G401 (cell line): ENCODE measurements at regions not wholly inside any gene's neighbourhood (a gene's known extent, or its start where the extent isn't known, plus 50 kb on each side); places are given as distances from the start of the nearest gene placed in this dataset.
A peak's percentile ranks its signal among the peaks of the same experiment; 100 is the strongest.

Experiments used
- DNase-seq: peaks from one replicate; pipeline ENCODE4 v3.0.0-alpha.2; 2015; ENCODE audit warnings: low spot score
- in situ Hi-C: cut with HindIII; loops from 2 replicates; pipeline ENCODE4 v1.10.0; 2016; ENCODE audit warnings: low sequenced_read_pairs, mixed read lengths

DNA sequence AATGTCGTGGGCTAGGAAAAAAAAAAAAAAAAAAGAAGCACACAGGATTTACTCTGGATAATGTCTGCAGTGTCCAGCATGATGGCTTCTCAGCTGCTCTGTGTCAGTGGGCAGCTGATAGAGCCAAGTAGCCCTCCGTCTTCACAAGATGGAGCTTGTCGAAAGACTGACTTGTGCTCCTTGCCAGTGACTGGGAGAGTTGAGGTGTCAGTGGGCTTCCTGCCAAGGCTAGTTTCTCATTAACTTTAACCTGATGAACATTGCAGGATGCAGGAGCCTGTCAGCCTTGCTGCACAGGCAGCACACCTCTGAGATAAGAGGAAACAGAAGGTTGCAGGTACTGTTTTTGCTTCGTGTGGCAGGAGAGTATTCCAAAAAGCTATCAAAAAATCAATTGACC lies 171.4 kb upstream of the SGCD start:
- DNase-seq: no peak

DNA sequence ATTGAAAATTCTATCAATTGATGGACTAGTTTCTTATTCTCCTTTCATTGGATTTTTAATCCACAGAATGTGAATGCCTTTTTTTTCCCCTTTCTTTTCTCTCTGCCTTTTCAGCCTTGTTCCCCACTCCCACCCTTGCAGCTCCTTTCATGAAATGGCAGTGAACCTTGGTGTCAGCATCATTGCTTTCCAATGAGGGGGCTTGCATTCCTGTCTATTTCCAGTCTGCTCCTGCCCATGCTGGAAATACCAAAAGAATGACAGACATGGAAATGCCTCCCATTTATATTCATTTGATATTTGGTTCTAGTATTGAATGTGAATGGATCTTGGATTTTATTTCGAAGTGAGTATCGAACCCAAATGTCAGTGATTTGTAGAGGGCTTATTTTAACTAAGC lies 162.7 kb upstream of the SGCD start:
- no peak for DNase-seq
- in situ Hi-C loops: no loop called here

More for the DNA sequence above, 171.4 kb upstream of the SGCD start:
- in situ Hi-C loops: no loop called here

DNA sequence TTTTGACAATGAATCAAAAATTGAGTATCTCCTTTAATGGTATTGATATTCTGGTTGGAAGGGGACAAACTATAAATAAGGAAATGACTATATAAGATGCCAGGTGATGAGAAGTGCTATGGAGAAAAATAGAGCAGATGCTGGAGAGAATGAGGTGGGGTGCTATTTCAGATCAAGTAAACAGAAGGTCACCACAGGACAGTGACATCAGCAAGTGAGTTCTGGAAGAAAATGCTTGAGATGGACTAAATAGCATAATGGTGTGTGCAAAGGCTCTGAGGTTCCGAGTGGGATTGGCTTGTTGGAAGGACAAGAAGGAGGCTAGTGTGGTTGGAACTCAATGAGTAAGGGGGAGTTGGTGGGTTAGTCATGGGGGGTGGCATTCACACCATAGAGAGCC lies 157.5 kb upstream of the SGCD start:
- in situ Hi-C loops: no loop called here
- no peak for DNase-seq

GRCh38 chr5:156170351-156170961 lies 156.5 kb upstream of the SGCD start:
- no peak for DNase-seq
- in situ Hi-C loops: no loop called here

DNA sequence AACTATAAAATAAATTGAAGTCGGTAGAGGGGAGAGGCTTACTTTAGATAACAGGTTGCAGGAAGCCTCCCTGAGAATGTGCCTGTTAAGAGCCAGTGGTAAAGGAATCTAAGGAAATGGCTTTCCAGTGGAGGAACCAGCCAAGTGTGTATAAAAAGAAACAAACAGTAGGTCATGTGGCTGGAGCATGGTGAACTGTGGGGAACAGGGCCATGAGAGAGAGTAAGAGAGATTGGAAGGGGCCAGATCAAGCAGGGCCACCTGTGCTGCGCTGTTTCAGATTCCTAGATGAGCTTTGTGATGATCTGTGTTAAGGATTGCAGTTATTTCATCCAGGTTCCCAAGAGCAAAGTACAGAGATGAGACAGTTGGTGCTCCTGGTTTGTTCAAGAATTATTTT lies 152.7 kb upstream of the SGCD start:
- no peak for DNase-seq
- in situ Hi-C loops: no loop called here

- in situ Hi-C loops: no loop called here
- DNase-seq: no peak
These were observed 148.8 kb upstream of the SGCD start for GRCh38 chr5:156178117-156178516.

- no peak for DNase-seq
- in situ Hi-C loops: no loop called here
These were observed 145.3 kb upstream of the SGCD start for GRCh38 chr5:156181656-156182055.

DNA sequence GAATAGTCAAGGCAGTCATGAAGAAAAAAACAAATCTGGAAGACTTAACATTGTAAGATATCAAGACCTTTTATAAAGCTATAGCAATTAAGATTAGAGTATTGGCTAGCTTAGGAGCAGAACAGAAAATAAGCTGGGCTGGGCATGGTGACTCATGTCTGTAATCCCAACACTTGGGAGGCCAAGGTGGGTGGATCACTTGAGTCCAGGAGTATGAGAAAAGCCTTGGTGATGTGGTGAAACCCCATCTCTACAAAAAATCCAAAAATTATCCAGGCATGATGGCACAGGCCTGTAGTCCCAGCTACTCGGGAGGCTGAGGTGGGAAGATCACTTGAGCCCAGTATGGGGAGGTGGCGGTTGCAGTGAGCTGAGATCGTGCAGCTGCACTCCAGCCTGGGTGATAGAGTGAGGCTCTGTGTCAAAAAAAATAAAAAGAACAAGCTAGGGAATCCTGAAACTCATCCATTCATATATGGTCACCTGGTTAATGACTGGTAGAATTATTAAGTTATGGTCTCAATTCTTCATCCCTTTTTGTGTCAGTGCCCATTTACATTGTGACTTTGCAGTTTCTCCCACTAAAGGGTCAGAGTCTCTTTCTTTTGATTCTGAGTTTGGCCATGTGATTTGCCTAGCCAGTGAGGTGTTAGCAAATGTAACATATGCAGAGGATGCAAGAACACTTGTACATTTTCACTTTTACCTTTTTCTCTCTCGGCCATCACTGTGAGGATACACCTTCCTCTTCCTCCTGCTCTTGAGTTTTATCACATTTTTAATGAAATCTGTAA lies 144.6 kb upstream of the SGCD start:
- DNase-seq: no peak
- in situ Hi-C loops: no loop called here

- DNase-seq: no peak
- in situ Hi-C loops: no loop called here
These were observed 140.2 kb upstream of the SGCD start for GRCh38 chr5:156186760-156187159.

DNA sequence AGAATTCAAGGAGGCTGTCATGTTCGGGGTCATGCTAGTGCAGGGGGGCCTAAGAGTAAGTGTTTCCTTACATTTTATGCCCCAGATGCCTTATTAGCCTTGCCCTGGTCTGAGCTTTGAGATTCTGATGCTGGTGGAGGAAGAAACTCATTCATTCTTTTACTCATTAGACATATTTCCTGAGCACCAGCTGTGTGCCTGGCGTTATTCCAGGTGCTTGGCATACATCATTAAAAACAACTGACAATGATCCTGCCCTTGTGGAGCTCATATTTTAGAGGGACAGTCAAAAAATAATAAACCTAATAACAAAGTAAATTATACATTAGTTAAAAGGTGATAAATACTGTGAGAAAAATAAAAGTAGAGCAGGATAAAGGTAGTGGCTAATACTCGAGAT lies 138.9 kb upstream of the SGCD start:
- in situ Hi-C loops: no loop called here
- DNase-seq: no peak

- DNase-seq: no peak
- in situ Hi-C loops: no loop called here
These were observed 137.3 kb upstream of the SGCD start for GRCh38 chr5:156189628-156190027.

DNA sequence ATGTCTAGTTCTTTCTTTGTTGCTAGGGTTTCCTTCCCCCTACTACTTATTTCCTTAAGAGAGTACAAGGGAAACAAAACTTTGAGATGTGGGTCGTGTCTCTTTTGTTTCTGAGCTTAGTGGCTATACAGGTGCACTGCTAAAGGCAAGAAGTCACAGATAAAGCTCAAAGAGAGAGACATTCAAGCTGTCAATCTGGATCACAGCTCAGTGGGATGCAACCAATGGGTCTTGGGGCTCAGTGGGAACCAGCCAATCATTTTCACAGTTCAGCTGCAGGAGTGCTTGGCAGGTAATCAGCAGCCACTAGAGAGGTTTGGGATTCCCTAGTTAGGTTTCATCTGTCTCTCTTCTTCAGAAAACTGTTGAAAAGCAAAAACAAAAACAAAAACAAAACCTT lies 135.4 kb upstream of the SGCD start:
- in situ Hi-C loops: no loop called here
- DNase-seq: no peak

- in situ Hi-C loops: no loop called here
- DNase-seq: no peak
These were observed 129.8 kb upstream of the SGCD start for GRCh38 chr5:156197042-156197635.

- no peak for DNase-seq
- in situ Hi-C loops: no loop called here
These were observed 127.9 kb upstream of the SGCD start for GRCh38 chr5:156199045-156199444.

DNA sequence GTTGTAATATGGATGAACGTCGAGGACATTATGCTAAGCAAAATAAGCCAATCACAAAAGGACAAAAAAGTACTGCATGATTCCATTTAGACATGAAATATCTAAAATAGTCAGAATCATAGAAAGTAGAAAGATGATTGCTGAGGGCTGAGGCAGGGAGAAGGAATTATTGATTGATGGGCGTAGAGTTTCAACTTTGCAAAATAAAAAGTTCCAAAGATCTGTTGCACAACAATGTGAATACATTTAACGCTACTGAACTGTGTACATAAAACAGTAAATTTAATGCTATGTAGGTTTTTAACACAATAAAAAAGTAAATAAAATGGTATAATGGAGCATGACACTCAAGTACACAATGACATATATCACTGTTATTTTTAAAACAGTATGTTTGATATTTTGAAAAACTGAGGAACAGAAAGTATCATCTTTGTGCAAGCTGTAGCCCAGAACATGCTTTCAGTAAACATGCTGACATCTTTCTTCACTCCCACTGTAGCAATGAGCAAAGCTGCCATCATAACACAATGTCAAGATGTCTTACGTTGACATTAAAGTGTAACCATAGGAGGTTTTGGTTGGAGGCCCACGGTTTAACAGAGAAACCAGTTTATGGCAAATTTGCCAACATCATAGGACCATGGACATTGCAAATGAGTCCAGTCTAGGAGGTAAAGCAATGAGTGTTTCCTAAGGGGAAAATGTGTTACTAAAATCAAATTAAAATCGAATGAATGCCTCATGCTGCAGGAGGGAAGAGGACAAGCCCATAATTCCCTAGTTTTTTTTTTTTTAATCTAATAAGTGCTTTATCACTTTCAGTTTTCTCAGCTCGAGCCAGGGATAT lies 125.8 kb upstream of the SGCD start:
- in situ Hi-C loops: no loop called here

GRCh38 chr5:156201788-156202403 lies 125.1 kb upstream of the SGCD start:
- in situ Hi-C loops: no loop called here
- peak; percentile 6 for DNase-seq

More for the DNA sequence above, 125.8 kb upstream of the SGCD start:
- no peak for DNase-seq

DNA sequence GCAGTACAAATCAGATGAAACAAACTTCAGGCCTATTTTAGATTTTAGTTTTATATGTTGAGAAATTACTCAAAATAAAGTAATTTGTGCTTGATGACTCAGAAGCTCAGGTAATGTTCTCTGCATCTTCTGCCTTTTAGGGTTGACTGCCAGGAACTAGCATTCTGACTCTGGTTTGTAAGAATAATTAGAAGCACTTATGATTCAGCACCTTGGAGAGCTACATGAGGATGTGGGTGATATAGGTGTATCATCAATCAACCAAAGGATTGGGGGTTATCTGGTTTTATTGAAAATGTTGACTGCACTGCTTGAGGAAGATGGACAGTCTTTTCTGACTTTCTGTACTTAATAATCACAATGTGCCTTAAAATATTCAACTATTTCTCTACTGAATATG lies 118.7 kb upstream of the SGCD start:
- in situ Hi-C loops: no loop called here
- no peak for DNase-seq

DNA sequence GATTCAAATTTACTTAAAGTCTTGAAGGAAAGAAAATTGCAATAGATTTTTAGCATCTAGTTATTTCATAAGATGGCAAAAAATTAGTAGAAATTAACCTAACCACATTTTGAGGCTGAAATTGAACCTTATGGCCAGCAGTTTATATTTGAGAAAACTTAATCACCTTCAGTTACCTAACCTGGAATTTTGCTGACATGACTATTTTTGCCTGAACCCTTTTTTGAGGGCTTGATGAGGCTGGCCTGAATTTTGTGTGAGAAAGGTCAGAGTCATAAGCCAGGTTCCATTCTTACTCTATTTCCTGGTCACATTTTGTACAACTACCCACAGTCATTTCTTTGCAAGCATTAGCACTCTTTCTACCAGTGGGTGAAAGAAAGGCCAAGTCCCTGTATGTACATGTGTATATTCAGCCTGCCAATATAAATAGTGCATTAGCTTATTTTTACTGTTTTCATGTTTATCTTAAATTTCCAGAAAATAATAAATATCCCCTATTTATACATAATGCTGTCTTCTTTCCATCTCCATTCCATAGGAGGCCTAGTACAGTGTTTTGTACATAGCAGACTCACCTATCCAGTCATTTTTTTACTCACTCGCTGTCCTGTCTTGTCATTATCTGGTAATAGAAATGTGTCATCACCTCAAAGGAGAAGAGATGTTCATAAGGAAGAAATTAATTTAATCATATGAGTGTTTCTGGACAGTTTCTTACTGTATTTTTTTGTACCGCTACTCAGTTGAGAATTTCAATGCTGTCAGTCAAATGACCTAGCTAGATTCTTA lies 108.4 kb upstream of the SGCD start:
- in situ Hi-C loops: no loop called here
- no peak for DNase-seq
